ENCODE measurements at regions not wholly inside any gene's neighbourhood (a gene's known extent, or its start where the extent isn't known, plus 50 kb on each side); places are given as distances from the start of the nearest gene placed in this dataset.

DNA sequence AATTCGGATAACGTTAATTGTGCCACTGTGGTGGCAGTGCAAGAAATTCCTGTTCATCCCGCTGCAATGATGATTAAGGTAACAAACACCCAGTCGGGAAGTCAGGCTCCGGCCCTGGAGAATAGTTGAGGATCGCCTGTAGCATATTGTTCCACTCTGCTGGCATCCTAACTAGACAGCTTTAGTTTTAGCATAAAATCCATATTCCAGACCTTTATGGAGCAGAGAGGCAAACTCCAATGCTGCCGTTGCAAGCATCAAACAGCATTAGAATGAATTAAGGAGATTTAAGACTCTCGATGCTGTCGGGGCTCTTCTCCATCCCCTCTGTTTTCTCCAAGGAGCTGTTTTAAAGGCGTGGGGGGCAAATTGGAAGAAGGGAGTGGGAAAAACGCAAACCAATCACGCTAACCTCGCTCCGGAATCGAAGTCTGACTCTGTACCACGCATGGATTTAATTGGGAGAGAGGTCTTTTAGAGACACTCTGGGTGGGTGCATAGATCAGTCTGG lies 660.4 kb downstream of the VRK1 start:
- DNase-seq: no peak

DNA sequence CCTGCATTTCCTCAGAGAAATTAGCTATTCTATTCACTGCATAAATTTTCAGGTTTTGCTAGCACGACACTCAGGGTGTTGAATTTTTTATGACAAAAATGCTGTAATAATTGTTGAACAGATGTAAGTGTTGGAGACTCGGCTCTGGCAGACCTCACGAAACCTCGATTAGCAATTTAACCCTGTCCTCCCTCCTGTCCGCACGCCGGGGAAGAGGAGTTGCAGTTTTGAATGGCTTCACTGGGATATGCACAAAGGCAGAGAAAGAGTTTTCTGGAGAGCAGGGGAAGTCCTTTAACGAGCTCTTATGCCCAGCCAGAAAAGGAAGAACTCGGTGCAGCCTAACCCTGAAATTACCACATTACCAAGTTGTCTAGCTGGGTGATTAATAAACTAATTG lies 661.1 kb downstream of the VRK1 start:
- DNase-seq: no peak

DNA sequence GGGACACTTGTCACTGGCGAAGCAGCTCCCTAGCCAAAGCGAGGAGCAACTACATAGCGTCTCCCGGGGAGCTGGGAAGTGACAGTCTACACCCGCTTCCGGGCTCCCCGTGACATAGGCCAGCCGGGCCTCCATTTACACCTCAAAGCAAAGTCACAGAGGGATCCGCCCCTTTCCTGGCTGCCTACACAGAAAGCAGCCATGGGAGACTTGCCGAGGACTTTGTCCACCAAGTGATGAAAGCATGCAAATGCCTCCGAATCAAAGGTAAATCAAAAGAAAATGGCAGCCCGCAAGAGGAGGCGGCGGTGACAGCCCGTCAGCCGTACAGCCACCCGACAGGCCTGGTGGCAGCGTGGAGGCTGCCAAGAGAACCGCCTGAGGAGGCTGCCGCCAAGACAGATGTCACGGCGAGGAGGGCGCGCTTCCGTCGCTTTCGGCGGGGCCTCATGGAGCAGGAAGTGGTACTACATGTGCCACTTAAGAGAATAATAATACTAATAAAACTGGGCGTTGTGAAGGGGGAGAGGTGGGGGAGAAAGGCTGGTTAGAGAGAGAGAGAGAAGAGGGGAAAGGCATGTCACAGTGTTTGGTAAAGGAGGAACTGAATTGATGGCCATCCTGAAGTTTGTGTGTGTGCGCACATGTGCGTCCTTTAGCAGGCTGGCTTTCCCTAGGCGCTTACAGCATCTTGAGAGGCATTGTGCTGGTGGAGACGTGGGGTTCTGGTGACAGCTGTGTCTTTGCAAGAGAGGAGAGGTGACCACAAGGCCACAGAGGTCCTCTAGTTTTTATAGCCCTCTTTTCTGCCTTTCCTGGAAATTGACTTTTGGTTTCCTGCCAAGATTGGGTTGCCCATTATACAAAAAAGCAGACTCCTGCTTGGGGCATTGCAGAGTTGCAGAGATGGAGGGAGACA lies 661.7 kb downstream of the VRK1 start:
- no peak for DNase-seq

DNA sequence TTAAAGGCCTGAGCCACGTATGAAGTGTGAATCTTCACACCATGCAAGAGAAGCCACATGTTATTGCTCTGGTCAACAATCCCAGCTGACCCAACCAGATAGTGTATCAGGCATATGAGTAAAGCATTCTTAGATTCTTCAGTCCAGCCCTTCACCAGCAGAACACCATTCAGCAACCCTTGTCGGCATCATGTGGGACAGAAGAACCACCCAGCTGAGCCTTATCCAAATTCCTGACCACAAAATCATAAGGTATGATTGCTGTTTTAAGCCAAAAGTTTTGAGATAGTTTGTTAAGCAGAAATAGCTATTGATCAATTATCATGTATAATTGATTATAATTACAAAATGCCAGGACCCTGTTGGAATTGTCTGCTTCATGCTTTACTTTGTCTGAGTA lies 664.9 kb downstream of the VRK1 start:
- no peak for DNase-seq

DNA sequence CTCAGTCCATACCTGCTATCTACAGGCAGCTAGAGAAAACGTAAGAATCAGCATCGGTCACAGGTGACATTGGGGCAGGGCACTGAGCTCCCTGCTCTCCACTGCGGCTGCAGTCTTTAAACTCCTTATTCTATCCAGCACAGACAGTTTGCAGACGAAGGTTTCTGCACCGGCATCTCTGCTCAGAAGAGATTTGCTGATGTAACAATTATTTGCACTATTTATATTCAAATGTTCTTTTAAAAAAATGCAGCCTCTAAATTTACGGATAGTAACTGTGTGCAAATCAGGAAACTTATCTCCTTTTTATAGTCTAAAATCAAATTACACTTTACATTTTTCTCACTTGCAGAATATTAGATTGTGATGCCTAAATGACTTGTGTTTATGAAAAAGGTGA lies 671.0 kb downstream of the VRK1 start:
- no peak for DNase-seq

DNA sequence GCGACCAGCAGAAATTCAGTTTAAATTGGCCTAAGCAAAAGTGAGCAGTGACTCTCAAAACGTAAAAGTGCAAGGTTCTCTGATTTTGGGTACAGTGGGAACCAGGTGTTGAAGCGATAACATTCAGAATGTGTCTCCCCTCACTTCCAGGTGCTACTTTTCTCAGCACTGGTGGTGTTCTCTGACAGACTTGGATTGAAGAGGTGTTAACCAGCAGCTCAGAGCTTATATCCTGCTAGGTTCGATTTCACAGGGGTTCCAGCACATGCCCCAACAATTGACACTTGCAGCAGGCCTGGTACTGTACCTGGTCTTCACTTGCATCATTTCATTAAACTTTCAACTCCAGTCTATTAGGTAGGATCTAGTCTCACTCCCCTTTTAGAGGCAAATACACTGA lies 680.2 kb downstream of the VRK1 start:
- no peak for DNase-seq

DNA sequence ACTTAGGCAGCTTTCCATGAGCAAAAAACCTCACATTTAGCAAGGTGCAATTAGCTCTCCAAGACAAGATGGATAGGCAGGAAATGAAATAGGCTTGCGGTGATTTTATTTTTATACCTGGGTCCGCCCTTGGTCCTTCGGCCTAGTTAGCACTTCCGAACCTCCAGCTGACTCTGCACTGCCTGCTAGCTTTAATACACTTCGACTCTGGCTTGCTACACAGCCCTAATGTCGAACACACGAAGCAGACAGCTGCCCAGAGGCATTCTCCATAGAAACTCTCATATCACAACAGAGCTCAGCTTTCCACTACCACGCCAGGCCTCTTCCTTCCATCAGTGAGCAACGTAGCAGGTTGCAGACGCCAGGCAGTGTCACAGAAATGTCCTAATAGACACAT lies 688.0 kb downstream of the VRK1 start:
- no peak for DNase-seq

DNA sequence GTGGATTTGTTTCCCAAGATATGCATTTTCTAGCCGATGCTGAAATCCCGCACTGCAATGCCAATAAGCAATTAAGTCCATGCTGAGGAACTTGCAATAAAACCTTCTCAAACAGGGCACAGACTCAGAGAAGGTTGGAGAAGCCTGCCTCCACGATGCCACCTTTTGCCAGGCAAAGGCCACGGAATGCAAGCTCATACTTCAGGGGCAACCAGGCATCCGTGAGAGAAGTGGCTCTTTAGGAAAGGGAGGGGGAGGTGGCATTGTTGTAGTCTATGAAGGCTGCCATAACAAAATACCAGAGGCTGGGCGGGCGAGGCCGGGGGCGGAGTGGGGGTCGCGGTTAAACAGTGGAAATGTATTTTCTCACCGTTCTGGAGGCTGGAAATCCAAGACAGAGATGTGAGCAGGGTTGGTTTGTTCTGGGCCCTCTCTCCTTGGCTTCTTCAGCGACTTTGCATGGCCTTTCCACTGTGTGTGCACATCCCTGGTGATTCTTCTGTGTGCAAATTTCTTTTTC lies 689.5 kb downstream of the VRK1 start:
- no peak for DNase-seq

DNA sequence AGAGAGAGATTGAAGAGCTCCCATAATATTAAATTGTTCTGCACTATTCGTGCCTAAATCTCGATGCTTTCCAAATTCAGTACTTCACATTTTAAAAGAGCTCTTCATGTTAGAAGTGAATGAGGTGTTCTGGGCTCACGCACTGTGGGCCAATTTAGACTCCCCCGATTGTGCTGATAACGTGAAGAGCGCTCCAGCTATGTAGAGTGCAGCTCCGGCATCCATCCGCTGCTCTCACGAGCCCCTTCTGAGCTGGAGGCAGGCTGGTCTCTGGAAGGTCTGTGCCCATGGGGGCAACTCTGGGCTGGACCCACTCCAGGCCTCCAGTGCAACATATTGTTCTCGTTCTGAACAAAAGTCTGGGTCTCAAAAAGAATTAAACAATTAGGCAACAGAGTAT lies 692.6 kb downstream of the VRK1 start:
- no peak for DNase-seq

DNA sequence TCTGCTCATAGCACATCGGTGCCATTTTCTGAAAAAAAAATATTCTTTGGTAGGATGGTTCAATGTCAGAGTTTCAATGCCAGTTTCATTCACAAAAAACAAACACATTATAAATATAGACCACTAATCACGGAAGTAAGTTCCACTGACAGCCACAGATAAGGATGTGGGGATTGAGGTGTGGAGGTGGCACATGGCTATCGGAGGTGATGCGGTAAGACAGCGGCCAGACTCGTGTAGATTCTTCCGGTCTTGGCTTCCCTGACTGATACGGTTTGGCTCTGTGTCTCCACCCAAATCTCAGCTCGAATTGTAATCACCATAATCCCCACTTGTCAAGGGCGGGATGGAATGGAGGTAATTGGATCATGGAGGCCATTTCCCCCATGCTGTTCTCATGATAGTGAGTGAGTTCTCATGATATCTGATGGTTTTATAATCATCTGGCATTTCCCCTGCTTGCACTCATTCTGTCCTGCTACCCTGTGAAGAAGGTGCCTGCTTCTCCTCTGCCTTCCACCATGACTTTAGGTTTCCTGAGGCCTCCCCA lies 693.4 kb downstream of the VRK1 start:
- DNase-seq: no peak

DNA sequence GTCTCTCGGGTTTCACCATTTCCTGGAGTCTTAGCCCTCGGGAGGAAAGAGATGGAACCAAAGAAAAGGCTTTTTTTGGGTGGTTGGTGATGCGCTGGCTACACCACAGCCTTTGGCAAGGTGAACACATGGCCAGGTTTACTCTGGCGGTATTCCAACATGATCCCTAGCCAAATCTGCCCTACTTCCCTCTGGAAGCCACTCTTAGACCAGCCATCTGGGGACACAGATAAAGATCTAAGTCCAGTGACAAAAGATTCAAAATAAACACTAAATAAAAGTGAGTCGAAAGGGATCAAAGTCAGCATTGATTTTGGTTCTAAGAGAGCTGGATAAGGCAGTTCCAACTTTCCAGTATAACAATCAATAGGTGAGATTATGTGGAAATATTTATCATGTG lies 694.5 kb downstream of the VRK1 start:
- no peak for DNase-seq

DNA sequence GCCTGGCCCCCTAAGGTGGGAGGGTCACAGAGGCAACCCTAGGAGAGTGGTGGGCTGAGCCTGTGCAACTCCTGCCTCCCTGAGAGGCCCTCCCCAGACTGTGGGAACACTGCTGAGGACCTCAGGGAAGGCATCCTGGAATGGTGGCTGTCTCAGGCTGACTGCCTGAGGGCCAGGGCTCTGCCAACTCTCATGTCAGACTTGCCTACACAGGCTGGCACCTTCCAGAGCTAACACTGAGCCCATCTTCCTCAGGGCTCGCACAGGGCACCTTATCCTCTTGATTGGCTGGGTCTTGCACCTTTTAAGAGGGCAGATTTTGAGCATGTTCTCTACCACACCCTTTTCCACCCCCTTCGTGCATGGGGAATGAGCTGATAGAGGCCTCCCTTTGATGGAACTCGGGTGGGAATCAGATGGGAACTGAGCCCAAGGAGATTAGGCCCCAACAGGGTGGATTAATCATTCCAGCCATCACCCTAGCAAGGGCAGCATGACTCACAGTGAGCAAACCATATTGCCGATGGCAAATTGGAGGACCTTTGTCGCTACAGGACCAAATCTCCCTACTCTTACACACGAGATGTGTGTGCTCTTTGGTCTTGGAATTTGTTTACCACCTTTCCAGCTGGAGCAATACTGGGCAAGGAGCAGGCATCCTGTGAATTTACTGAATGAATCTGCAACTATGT lies 702.8 kb downstream of the VRK1 start:
- DNase-seq: no peak

DNA sequence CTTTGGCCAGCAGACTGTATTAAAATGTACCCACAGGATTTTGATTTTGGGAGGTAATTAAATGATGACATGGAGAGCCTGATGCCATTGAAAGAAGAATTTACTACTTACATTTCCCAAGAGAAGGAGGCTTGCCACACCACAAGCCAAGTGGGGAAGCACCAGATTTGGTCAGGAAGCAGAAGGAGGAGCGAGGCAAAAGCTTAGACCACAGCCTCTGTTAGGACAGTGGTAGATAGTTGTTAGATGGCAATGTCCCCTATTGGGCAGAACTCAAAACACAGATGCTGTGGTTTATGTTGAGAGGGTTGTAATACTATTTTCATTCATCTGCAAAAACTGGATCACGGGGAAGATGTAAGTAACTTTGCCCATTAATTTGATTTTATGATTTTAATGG lies 709.4 kb downstream of the VRK1 start:
- DNase-seq: no peak

DNA sequence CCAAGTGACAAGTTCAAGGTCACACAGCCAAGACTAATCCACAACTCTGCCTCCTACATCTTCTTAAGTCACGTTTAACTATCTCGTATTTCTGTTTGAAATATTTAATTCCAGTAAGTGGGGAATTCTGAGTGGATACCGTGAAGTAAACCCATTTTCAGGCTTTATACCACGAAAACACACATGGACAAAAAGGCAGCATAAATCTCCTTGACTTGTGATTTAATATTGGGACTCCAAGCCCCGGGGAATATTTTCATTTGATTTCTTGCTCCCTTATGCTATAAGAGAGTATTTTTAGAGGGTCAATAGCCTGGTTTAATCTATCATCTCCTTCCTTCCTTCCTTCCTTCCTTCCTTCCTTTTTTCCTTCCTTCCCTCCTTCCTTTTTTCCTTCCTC lies 716.7 kb downstream of the VRK1 start:
- DNase-seq: no peak

DNA sequence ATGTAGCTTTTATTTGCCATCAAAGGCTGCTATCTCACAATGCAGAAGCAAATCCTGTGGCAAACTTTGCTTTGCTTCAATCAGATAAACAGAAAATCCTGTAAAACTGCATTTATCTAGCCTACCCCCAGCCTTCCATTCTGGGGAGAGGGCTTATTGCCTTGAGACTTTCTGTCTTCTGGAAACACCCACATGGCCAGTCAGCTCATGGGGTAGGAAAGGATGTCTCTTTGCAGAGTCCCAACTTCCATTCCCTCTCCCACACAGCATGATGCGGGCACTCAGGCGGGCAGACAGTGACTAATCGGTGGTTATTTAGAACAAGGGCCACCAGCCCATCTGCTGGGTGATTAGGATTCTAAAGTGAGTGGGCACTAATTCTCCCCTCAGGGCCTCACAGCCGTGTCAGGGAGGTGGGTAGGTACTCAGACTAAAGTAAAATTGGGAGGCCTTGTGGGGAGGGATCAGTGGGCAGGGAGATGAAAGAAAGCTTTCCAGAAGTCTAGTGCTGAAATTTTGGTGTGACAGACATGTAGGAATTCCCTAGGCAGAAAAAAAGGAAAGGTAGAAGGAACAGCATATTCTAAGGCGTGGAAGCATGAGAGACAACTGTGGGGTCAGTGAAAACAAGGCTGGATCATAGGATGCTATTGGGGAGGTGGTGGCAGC lies 720.5 kb downstream of the VRK1 start:
- DNase-seq: no peak

DNA sequence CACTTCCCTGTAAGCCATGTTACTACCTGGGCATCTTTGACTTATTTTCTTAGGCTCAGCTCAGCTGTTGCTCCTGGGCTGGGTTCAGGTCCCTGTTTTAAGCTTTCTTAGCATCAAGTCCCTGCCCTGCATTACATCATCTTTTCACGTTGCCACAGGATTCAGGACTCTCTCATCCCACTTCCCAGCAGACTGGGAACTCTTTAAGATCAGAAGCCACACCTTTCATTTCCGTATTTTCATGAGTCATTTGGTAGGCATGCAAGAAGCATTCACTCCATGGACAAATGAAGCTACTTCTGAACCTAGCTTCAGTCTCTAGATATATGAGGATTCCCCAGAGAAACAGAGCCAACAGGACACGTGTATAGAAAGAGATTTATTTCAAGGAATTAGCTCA lies 726.8 kb downstream of the VRK1 start:
- DNase-seq: no peak

DNA sequence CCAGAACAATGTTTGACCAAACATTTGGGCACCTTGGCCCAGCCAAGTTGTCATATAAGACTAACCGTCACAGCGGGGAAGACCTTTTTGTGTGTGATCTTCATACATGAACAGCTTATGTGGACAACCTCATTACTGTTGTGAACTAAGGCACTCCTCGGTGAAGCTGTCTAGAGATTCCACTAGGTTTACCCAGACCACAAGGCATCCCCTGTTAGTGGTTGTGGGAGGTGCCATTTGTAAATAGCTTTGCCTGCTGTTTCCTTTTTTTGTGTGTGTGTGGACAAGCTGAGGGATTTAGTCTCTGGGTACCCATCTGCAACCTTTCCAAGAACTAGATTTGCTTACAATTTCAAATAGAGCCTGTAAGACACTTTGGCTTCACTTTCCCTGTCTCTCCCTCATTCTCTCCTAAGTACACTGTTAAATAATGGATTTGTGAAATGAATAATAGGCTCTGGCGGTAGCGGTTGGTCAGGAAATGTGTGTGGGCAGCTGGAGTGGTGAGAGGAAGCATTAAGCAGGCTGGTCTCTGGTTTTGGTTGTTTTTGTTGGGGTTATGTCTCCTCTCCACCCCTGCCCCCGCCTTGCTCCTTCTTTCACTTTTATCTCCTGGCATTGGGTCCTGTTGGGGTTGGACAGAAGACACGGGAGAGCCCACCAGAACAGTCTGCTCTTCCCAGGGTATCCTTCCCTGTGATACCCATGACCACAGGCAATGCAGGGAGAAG lies 727.6 kb downstream of the VRK1 start:
- DNase-seq: no peak

DNA sequence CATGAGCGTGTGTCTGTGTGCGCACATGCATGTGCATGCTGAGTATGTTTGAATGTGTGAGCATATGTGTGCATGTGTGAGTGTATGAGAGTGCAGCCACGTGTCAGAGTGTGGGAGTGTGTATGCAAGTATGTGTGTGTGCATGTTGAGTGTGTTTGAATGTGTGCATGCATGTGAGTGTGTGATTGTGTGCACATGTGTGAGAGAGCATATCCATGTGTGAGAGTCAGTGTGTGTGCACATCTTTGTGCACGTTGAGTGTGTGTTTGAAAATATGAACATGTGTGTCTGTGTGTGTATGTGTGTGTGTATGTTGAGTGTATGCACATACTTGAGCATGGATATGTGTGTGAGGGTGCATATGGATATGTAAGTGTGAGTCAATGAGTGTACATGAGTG lies 730.8 kb downstream of the VRK1 start:
- DNase-seq: no peak

DNA sequence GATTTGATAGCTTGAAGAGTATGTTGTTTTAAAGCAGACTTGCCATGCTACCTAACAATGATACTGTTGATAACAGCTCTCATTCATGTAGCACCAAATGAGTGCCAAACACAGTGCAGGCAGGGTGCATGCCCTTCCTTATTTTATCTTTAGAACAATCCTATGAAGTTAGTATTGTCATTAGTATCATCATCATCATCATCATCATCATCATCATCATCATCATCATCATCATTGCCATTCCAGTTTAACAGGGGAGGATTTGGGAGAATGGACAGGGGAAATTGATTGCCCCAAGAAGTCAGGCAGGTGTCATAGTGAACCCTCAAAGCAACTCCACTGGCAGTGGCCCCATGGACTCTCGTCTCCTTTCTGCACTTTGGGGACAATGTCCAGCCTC lies 734.9 kb downstream of the VRK1 start:
- DNase-seq: no peak

DNA sequence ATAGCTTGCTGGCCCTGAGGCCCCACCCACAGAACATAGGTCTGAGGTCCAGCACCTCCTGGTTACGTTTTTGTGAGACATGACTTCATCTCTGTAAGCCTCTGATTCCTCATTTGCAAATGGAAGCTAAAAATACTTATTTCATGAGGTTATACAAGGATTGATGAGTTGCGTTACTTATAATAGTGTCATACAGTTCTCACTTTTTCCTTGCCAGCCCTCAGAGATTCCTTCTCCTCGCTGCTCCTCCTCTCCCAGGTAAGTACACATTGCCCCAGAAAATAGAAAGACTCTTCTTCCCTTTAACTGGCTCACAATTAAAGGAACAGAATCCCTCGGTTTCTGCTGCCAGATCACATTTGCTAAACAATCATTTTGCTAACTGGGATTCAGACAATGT lies 739.2 kb downstream of the VRK1 start:
- no peak for DNase-seq

DNA sequence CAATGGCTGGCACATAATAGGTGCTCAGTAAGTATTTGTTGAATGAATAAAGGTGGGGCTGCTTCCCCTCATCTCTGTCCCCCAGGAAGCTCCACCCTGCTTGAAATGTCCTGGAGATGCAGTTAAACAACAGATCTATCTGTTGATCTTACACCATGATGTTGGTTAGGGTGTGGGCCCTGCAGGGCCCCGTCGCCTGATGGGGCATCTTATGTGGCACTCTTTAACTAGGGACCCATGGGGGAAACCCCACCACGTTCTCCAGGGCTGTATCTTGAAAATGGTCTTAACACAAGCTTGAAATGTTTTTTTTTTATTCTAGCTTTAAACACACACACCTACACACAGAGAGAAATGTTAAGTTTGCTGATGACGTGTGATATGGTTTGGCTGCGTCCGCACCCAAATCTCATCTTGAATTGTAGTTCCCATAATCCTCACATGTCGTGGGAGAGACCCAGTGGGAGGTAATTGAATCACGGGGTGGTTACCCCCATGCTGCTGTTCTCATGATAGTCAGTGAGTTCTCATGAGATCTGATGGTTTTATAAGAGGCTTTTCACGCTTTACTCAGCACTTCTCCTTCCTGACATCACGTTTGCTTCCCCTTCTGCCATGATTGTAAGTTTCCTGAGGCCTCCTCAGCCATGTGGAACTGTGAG lies 741.7 kb downstream of the VRK1 start:
- DNase-seq: no peak

DNA sequence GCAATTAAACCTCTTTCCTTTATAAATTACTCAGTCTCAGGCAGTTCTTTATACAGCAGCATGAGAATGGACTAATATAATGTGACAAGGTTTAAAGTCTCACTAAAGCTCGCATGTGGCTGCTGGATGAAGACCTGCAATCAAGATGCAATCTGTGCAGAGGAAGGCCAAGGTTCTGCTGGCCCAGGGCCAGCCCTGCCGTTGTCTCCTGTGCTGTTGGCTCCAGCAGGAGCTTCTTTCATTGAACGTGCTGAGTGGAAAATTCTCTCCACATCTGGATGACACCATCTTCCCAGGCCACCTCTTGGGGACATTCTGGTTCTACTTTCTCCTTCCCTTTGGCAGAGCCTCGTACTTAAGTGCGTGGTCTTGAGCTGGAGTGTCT lies 742.2 kb downstream of the VRK1 start:
- no peak for DNase-seq
